HG02852 (cell line): ENCODE measurements at regions not wholly inside any gene's neighbourhood (a gene's known extent, or its start where the extent isn't known, plus 50 kb on each side); places are given as distances from the start of the nearest gene placed in this dataset.

ENCODE experiments used
- ATAC-seq: cut with Tn5 transposase; IDR thresholded peaks from one replicate; pipeline ENCODE4 v1.9.1; 2021; ENCODE audit warnings: mild to moderate bottlenecking, moderate library complexity; ENCODE audit not compliant: unreplicated experiment

DNA sequence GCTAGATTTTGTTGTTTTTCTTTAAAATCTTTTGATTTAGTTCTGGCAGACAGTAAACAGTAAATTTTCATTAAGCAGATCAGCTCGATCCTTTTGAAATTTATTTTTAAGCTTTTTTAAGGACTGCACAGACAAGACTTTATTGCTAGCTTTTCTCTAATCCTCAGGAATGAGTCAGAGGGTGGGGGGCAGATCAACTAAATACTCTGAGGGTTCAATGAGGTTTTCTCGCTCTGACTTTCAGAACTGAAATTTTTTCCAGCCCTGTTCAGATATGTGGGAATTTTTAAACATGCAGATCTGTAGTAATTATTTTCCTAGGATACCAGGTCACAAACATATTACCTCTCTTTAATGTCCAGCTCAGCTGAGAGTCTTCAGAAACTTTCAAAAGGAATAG lies 977.2 kb downstream of the CDH11 start:
- ATAC-seq = no peak

DNA sequence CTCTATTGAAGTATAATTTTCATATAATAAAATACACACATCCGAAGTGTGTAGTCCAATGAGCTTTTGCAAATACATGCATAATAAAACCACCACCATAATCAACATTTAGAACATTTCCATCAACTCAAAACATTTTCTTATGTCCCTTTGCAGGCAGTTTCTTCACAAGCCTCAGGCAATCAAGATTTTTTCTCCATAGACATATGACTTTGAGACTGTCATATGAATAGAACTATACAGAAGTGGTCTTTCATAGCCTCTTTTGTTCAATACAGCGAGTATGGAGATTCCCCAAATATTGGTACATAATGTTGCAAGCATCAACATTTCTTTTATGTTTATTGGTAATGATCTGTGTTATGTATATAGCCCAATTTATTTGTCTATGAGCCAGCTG lies 983.2 kb downstream of the CDH11 start:
- no peak for ATAC-seq

DNA sequence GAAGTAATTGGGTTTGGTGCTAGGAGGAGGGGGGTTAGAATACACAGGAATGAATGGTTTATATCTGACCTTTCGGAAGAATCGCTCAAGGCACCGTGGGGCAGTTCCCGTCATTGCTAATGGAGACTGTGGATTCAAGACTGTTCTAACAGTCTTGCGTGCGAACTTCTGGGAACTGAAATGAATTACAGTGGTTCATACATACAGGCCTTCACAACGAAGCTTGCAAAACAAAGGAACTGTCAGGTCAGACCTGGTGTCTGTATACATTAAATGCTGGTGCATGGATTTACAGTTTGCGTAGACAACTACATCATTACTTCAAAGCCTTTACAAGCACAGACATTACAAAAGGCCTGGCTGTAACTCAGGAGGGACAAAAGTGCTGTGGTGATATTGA lies 983.9 kb downstream of the CDH11 start:
- ATAC-seq = no peak

DNA sequence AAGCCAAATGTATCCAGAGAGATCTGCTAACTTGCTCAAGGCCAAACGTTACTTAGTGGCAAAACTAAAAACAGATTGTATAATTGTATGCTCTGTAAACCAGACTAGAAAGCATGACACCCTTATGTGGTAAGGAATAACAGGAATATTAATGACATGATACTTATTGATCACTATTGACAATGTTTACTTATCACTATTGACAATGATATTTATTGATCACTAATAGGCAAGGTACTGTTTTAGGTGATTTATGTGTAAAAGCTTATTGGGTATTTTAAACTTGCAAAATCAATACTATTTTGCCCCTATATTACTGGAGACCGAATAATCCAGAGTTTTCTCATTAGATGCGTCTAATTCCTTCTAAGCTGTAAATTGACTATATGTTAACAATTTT lies 985.1 kb downstream of the CDH11 start:
- no peak for ATAC-seq

DNA sequence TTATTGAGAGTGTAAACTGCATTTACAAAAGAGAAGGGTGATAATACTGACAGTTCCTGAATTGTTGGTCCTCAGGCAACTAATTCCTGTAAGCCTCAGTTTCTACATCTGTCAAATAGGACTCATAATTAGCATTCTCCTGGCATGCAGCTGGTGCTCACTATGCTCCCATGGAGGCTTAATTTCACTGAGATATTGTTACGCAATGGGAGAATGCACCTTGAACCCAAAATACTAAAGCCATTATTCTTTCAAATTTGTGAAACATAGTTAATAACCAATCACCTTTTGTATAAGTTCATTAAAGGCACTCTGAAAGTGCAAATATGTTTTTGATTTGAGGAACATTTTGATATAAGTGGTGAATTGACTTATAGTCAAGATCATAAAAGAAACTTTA lies 985.5 kb downstream of the CDH11 start:
- ATAC-seq = no peak

DNA sequence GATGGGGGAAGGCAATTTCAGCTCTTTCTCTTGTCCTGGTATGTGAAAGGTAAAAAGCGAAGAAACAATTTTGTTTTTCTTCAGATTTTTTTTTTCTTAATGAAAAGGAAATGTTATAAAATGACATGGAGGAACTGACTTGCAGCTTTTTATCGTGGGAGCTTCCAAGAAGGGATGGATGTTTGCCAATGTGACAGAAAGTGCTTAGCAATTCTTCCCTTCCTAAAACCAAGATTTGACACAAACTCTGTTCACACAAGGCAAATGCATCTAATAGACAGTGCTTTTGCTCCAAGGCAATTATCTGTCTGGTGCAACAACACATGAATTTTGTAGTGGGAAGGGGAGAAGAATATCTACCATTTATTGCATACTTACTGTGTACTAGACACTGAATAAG lies 988.5 kb downstream of the CDH11 start:
- no peak for ATAC-seq

DNA sequence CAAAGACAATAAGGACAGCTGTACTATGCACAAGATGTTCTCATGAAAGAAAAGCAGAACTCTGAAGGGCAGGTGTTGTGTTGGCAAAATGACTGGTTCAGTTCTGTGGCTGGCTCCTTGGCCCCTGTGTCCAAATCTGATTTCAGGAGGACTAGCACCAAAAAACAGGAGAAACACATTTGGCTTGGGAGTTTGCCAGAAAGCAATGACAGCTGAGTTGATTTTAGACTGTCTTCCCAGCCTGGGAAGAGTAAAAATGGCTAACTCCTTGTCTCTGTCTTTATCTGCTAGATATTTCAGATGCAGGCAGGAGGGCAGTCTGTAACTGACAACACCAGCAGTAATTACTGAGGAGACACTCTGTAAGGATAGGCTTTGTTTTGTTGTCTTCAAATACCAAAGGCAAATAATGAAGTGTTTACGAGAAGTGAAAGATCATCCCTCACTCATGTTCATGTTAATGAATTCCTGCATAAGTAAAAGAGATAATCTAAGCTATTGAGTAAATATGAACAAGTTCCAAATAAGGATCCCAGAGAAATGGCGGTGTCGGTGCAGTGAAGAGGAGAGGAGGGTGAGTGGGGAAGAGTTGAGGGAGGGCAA lies 989.0 kb downstream of the CDH11 start:
- ATAC-seq = no peak

DNA sequence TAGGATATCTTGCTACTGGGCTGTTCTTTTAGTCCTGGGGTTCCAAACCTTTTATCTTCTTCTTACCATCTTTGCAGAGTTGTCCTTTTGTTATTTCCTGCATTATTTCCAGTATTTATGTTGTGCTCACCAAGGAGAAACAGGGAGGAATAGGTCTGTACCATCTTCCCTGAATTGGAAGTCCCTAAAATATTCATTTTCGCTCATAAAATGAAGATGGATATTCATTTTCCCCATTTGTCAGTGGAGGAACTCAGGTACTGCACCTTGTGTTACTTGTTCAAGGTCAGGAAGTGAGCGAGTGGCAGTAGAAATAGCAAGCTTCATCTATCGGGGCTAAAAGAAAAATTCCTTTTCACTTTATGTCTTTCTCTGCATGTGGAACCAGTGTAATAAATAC lies 989.7 kb downstream of the CDH11 start:
- ATAC-seq = no peak

DNA sequence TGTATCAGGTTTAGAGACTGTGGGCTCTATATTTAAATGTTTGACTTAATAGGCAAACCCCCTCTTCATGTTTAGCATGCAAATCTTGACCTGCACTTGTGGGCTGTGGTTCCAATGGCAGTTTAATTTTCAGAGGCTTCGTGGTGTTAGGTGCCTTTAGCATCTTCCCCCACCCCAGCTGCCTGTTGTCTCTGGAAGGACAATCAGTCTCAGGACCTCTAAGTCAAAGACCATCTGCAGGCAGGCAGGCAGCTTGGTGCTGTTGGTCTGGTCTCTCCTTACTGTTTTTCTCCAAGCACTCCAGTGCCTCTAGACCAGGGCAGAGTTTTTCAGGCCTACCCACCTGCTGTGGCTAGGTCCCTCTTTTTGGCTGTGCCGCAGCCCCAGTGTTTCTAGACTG lies 990.4 kb downstream of the CDH11 start:
- ATAC-seq = no peak

DNA sequence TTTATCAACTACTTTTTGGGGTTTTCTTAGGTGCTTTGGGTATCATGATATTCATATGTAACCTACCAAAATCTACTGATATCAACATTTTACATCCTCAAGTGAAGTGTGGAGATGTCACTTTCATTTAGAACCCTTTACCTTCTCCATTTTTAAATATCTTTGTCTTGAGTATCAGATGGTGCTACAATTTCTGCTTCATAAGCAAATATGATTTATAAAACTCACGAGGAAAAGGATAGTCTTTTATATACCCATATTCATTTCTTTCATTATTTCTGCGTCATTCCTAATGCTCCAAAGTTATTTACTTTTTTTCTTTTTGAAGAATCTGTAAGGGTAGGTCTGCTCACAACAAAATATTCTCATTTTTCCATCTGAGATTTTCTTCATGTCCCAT lies 991.7 kb downstream of the CDH11 start:
- no peak for ATAC-seq

DNA sequence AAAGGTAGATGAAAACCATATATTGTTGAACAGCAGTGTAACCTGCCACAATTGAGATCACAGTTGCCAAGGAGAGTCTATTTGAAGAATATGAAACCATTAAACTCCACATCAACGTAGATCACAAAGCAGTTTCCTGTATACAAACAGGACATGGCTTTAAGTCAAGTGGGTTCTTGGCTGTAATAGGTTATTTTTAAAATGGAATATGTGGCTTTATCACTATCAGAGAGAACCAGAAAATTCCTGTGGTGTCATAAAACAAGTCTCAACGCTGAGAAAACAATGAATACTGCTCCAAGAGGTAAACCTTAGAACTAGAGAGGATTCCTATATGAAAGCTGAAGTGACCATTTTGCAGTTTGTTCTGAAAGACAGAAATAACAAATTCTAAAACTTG lies 999.7 kb downstream of the CDH11 start:
- no peak for ATAC-seq

DNA sequence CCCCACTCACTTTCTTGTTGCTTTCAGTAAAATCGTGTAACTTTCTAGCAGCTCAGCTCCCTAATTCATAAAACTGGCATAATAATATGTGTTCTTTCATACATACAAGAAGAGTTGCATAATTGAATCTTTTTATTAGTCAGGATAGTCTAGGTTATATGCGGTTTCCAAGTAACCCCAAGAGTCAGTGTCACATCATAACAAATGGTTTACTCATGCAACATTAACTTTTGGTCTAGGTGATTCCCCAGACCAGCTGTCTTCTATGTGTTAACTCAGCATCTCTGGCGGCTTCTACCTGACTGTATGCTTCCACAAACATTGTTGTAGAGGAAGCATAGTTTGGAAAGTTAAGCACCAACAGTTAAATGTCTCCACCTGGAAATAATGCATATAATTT lies 1000.4 kb downstream of the CDH11 start:
- ATAC-seq = no peak

DNA sequence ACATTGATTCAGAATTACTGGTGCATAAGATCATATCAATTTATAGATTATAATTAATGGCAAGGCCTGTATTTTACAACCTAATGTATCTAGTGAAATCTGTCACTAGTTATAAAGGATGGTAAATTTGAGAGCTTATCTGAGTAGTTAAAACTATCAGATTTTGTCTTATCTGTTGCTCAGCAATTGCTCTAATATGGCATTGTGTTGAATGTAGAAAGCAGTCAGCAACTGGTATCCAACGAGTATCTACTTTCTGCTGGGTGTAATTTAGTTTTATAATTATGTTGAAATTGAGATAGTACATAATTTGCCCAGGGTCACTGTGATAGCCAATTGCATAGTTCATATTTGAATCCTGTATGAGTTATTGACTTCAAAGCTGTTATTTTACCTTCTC lies 1005.7 kb downstream of the CDH11 start:
- ATAC-seq = no peak

DNA sequence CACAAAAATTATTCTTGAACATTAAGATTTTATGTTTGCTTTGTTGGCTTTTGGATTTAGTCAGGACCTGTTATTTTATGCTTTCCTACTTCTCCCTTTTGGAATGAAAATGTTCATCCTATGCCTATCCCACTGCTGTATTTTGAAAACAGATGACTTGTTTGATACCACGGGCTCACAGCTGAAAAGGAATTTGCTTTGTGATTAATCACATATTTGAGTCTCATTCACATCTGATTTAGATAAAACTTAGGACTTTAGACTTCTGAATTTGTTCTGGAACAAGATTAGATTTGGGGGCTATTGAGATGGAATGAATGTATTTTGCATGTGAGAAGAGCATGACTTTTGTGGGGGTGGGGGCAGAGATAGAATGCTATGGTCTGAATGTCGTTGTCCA lies 1012.6 kb downstream of the CDH11 start:
- ATAC-seq = no peak

DNA sequence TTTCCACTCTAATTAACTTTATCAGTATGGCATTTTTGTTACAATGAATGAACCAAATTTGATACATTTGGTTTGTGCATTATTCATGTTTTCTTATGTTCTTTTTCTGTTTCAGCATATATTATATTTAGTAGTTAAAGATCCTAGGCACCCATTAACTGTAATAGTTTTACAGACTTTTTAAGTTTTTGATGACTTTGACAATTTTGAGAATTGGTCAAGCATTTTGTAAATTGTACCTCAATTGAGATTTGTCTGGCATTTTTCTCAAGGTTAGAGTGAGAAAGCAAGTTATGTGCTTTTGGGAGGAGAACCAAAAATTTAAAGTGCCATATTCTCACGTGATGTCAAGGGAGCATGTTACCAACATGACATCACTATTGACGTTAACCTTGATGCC lies 1019.2 kb downstream of the CDH11 start:
- no peak for ATAC-seq

DNA sequence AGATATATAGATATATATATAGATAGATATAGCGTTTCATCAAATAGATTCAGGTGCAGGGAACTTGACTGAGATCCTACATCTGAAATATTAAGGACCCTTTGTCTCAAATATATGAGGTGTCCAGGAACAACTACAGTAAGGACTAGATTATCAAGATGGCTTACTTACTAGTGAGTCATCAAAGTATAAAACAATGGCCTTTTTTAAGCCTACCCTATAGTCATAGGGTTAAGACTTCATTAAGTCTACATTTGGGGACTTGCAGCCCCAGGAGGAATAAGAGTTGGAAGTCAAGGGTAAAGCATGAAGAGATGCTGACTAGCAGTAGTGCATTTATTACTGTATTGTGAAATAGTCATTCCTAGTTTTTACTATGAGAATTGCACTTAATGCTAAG lies 1023.4 kb downstream of the CDH11 start:
- ATAC-seq = no peak

DNA sequence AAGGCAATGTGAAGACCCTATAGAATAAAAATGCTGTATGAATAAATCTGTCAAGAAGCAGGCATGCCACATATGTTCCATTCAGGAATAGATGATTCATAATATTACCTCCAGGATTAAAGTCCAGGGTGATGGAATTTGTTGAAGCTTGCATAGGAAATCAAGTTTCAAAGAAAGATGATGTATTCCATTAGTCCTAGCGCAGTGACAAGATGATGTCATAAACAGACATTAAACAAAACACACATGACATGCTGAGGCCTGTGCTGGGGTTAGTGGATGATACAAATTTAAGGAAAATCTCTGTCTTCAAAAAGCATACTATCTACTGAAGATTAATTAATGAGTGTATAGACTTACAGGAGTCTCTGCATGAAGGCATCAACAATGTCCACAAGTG lies 1025.2 kb downstream of the CDH11 start:
- ATAC-seq = no peak

DNA sequence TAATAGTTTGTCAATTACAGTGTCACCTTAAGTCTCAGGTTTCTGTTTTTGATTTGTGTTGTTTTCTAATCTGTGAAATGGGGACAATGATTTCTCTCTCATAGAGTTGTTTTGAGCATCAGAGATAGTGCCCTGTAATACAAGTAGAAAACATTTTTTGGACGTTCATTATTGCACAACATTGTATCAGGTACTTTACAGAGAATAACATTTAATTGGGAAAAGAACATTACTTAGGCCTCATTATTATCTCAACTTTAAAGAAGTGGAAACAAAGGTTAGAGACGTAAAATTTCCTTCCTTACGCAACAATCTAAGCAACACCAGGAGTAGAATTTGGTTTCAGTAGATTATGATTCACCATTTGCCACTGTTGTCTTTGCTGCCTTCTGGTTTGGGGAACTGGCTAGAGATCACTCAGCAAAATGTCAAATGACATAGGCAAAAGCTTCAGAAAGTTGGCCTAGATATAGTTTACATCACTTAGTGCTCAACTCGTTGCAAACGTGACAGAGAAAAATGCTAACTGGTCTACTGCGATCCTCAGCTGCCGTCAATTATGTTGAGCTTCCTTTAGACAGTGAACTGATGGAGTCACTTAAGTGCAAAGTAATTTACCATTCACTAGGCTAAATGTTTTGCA lies 1026.8 kb downstream of the CDH11 start:
- no peak for ATAC-seq

DNA sequence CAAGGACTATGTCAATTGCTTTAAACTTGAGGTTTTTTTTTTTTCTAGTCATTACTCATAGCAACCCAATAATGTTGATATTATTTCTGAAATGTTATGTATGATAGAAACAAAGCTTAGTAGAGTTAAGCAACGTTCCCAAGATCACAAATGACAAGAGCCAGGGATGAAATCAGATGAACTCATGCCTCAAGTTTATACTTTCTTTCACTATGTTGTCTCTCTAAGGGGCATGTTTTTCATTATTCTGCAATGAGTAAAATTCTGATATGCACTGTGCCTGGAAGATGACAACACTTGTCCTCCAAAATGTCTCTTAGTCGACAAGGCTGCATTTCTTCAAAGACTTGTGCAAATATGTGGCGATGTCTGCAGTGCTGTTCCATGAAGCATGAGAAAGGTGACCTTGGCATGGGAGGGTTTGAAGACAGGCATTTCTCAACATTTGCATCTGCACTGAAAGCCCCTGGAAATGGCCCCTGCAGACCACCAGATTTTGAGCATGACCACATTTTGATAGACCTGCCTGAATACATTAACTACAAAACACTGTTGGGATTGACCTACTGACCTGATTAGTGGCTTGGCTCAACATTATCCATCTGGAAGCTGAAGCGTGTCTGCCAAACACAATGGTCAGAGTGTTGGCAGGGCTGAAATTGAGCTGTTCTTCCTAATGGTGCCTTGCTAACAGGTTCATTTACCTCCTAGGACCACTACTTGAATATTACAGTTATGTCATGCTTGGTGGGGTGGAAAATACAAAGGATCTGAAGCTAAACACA lies 1027.5 kb downstream of the CDH11 start:
- ATAC-seq = no peak

DNA sequence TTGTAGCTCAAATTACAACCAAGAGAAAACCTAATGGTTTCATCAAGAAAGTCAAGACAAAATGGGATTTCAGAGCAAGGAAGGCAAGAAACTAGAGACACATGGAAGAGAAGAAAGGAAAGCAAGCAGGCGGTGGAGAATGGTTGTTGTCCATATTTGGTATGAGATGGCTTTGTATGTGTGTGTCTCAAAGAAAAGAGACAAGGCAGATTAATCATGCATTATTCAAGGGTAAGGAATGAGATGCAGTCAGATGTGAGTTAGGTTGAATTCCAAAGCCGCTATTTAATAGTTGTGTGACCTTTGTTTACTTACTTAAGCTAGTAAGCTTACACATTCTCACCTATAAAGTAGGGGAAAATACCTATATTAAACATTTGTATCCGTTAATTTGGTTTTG lies 1029.6 kb downstream of the CDH11 start:
- no peak for ATAC-seq

DNA sequence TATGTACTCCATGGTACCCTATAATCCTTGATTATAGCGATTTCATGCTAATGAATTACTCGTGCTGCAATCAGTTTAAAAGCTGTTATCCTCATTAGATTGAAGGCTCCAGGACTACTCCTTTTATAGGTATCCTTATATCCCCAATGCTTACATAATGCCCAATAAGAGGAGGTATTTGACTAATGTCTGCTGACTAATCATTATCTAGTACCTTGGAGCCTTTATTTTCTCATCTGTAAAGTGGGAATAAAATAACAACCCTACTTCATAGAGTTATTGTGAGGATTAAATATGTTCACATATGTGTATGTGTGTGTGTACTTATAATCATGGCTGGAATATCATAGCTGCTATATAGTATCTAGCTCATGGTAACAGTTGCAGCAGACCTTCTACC lies 1031.5 kb downstream of the CDH11 start:
- no peak for ATAC-seq

DNA sequence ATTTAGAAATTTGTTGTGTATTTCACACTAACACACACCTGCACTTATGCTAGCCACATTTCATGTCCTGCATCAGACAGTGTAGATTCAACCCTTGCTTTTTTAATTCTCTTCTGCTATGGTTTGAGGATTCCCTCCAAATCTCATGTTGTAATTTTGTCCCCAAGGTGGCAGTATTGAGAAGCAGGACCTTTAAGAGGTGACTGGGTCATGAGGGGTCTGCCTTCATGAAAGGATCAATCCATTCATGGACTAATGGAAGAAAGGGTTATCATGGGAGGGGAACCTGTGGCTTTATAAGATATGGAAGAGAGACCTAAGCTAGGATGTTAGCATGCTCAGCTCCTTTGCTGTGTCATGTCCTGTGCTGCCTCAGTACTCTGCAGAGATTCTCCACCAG lies 1032.2 kb downstream of the CDH11 start:
- ATAC-seq = no peak
